ENCODE measurements at regions not wholly inside any gene's neighbourhood (a gene's known extent, or its start where the extent isn't known, plus 50 kb on each side); places are given as distances from the start of the nearest gene placed in this dataset.
"Not testable (repeated sequence)": the region's sequence is repeated elsewhere in the genome, so short reads cannot be mapped to it uniquely, and the experiment has no call there.

- DNase-seq (ENCODE audit: extremely low read depth in 1 of 2, low read depth in 1 of 2), result no peak
These were observed 255.5 kb downstream of the EFCAB11 start for GRCh38 chr14:89699071-89699470.

GRCh38 chr14:89697281-89698060, 257.1 kb downstream of the EFCAB11 start:
- no peak for DNase-seq (ENCODE audit: extremely low read depth in 1 of 2, low read depth in 1 of 2)

GRCh38 chr14:89695846-89696245, 258.7 kb downstream of the EFCAB11 start:
- DNase-seq (ENCODE audit: extremely low read depth in 1 of 2, low read depth in 1 of 2), result no peak

- no peak for DNase-seq (ENCODE audit: extremely low read depth in 1 of 2, low read depth in 1 of 2)
These were observed 264.4 kb downstream of the EFCAB11 start for GRCh38 chr14:89690139-89690538.

GRCh38 chr14:89689711-89690110, 264.8 kb downstream of the EFCAB11 start:
- DNase-seq (ENCODE audit: extremely low read depth in 1 of 2, low read depth in 1 of 2), result not testable (repeated sequence)

GRCh38 chr14:89688507-89689211, 265.9 kb downstream of the EFCAB11 start:
- no peak for DNase-seq (ENCODE audit: extremely low read depth in 1 of 2, low read depth in 1 of 2)

GRCh38 chr14:89687129-89687528, 267.4 kb downstream of the EFCAB11 start:
- not testable (repeated sequence) for DNase-seq (ENCODE audit: extremely low read depth in 1 of 2, low read depth in 1 of 2)

GRCh38 chr14:89684139-89684538, 267.1 kb upstream of the FOXN3 start:
- DNase-seq (ENCODE audit: extremely low read depth in 1 of 2, low read depth in 1 of 2), result no peak

GRCh38 chr14:89681086-89682018, 264.3 kb upstream of the FOXN3 start:
- peak; percentile 33 to 68 for DNase-seq (ENCODE audit: extremely low read depth in 1 of 2, low read depth in 1 of 2)

- DNase-seq (ENCODE audit: extremely low read depth in 1 of 2, low read depth in 1 of 2), result no peak
These were observed 263.1 kb upstream of the FOXN3 start for GRCh38 chr14:89680156-89680555.

GRCh38 chr14:89678768-89679167, 261.7 kb upstream of the FOXN3 start:
- DNase-seq (ENCODE audit: extremely low read depth in 1 of 2, low read depth in 1 of 2), result no peak

GRCh38 chr14:89675590-89675989, 258.6 kb upstream of the FOXN3 start:
- no peak for DNase-seq (ENCODE audit: extremely low read depth in 1 of 2, low read depth in 1 of 2)

GRCh38 chr14:89674936-89675335, 257.9 kb upstream of the FOXN3 start:
- no peak for DNase-seq (ENCODE audit: extremely low read depth in 1 of 2, low read depth in 1 of 2)

GRCh38 chr14:89674240-89674639, 257.2 kb upstream of the FOXN3 start:
- DNase-seq (ENCODE audit: extremely low read depth in 1 of 2, low read depth in 1 of 2), result no peak

GRCh38 chr14:89673512-89674225, 256.6 kb upstream of the FOXN3 start:
- DNase-seq (ENCODE audit: extremely low read depth in 1 of 2, low read depth in 1 of 2), result no peak

- DNase-seq (ENCODE audit: extremely low read depth in 1 of 2, low read depth in 1 of 2), result no peak
These were observed 255.8 kb upstream of the FOXN3 start for GRCh38 chr14:89672636-89673511.

GRCh38 chr14:89669193-89669592, 252.2 kb upstream of the FOXN3 start:
- peak in 1 of 2 donors; percentile 35 for DNase-seq (ENCODE audit: extremely low read depth in 1 of 2, low read depth in 1 of 2)

GRCh38 chr14:89667983-89668382, 250.9 kb upstream of the FOXN3 start:
- no peak for DNase-seq (ENCODE audit: extremely low read depth in 1 of 2, low read depth in 1 of 2)

GRCh38 chr14:89665300-89666081, 248.5 kb upstream of the FOXN3 start:
- not testable (repeated sequence) for DNase-seq (ENCODE audit: extremely low read depth in 1 of 2, low read depth in 1 of 2)
